ENCODE measurements at regions not wholly inside any gene's neighbourhood (a gene's known extent, or its start where the extent isn't known, plus 50 kb on each side); places are given as distances from the start of the nearest gene placed in this dataset.

DNA sequence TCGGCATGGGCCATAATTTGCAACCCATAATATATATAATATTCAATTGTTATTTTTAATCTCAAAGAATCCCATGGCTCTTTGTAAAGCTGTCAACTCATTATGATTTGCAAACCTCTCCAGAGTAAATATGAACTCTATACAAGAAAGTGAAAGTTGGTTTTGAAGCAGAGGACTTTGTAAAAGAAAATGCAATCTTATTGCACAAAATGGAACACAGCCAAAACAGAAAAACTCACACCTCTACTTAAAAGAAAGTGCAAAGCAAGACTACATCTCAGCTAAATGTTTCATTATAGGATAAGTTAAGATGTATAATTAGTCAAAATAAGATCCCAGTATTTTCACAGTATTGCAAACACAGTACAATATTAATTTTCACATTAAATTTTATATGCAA is 111.2 kb upstream of the FLRT2 start:
- TF ChIP-seq, protein P1, sequence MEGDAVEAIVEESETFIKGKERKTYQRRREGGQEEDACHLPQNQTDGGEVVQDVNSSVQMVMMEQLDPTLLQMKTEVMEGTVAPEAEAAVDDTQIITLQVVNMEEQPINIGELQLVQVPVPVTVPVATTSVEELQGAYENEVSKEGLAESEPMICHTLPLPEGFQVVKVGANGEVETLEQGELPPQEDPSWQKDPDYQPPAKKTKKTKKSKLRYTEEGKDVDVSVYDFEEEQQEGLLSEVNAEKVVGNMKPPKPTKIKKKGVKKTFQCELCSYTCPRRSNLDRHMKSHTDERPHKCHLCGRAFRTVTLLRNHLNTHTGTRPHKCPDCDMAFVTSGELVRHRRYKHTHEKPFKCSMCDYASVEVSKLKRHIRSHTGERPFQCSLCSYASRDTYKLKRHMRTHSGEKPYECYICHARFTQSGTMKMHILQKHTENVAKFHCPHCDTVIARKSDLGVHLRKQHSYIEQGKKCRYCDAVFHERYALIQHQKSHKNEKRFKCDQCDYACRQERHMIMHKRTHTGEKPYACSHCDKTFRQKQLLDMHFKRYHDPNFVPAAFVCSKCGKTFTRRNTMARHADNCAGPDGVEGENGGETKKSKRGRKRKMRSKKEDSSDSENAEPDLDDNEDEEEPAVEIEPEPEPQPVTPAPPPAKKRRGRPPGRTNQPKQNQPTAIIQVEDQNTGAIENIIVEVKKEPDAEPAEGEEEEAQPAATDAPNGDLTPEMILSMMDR (IDR thresholded peaks at IDR 0.05): no peak
- TF ChIP-seq POLR2AphosphoS5 (IDR thresholded peaks at IDR 0.05) (no peak), EP300 (IDR thresholded peaks at IDR 0.05; ENCODE audit: low read depth) (no peak)

Data from transverse colon (tissue), 4 donors.